Mesothelial cell of epicardium (in vitro differentiated cells): ENCODE measurements at regions not wholly inside any gene's neighbourhood (a gene's known extent, or its start where the extent isn't known, plus 50 kb on each side); places are given as distances from the start of the nearest gene placed in this dataset.
"Not testable (repeated sequence)": the region's sequence is repeated elsewhere in the genome, so short reads cannot be mapped to it uniquely, and the experiment has no call there.

Experiments used
- DNase-seq, 2 experiments: peaks; one replicate each; pipeline ENCODE4 v3.0.0; 2021; ENCODE audit warnings: low spot score in 2 of 2; ENCODE audit not compliant: unreplicated experiment in 2 of 2
- H3K27ac Mint-ChIP-seq: 2 replicates; pipeline ENCODE4 v1.8.0; 2021; ENCODE audit warnings: mixed read lengths
- H3K27me3 Mint-ChIP-seq: 2 replicates; pipeline ENCODE4 v1.8.0; 2021; ENCODE audit warnings: low read depth, mixed read lengths
- H3K36me3 Mint-ChIP-seq: 2 replicates; pipeline ENCODE4 v1.8.0; 2021; ENCODE audit warnings: mixed read lengths
- H3K4me1 Mint-ChIP-seq: 2 replicates; pipeline ENCODE4 v1.8.0; 2021; ENCODE audit warnings: mixed read lengths
- H3K4me3 Mint-ChIP-seq: 2 replicates; pipeline ENCODE4 v1.8.0; 2021; ENCODE audit warnings: mild to moderate bottlenecking, moderate library complexity, mixed read lengths
- H3K9me3 Mint-ChIP-seq: 2 replicates; pipeline ENCODE4 v1.8.0; 2021; ENCODE audit warnings: mixed read lengths
- TF ChIP-seq, protein P1 (sequence below): fragments of 200-600 bp; sonication (generic); IDR thresholded peaks from one replicate; pipeline ENCODE4 v1.5.0; 2021; ENCODE audit warnings: antibody characterized with exemption; ENCODE audit not compliant: unreplicated experiment

DNA sequence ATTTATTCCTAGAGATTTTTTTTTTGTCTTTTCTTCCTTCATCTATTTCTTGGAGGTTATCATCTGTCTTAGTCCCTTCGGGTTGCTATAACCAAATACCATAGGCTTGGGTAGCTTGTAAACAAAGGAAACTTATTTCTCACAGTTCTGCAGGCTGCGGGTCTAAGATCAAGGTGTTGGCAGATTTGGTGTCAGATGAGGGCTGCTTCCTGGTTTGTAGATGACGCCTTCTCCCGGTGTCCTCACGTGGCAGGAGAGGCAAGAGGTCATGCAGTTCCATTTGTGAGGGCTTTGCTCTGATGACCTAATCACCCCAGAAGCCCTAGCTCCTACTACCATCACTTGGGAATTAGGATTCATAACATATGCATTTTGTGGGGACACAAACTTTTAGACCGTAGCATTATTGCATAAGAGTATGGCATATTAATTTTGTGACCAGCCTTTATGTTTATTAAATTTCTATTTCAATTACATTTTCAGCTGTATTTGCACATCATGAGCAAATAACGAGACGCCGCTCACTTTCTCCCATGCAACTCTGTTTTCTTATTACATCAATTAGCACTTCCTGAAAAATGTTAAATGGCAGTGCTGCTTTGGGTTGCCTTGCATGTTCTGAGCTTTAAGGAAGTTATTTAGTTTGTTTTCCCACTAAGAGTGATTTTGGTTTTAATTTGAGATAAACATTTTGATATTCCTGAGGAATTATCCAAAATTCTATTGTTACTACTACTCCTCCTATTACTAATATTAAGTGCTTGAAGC, 246.4 kb upstream of the HDAC4 start:
- peaks cover 17% of the 10 kb centered on the region for H3K27me3 Mint-ChIP-seq
- H3K4me1 Mint-ChIP-seq, result no peaks in the 10 kb centered on the region
- TF ChIP-seq, protein P1, sequence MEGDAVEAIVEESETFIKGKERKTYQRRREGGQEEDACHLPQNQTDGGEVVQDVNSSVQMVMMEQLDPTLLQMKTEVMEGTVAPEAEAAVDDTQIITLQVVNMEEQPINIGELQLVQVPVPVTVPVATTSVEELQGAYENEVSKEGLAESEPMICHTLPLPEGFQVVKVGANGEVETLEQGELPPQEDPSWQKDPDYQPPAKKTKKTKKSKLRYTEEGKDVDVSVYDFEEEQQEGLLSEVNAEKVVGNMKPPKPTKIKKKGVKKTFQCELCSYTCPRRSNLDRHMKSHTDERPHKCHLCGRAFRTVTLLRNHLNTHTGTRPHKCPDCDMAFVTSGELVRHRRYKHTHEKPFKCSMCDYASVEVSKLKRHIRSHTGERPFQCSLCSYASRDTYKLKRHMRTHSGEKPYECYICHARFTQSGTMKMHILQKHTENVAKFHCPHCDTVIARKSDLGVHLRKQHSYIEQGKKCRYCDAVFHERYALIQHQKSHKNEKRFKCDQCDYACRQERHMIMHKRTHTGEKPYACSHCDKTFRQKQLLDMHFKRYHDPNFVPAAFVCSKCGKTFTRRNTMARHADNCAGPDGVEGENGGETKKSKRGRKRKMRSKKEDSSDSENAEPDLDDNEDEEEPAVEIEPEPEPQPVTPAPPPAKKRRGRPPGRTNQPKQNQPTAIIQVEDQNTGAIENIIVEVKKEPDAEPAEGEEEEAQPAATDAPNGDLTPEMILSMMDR, result no peak
- peaks cover 11% of the 10 kb centered on the region for H3K9me3 Mint-ChIP-seq
- H3K36me3 Mint-ChIP-seq, result no peaks in the 10 kb centered on the region
- H3K4me3 Mint-ChIP-seq, result no peak overlapping the region
- DNase-seq, result no peak
- no peak overlapping the region for H3K27ac Mint-ChIP-seq

DNA sequence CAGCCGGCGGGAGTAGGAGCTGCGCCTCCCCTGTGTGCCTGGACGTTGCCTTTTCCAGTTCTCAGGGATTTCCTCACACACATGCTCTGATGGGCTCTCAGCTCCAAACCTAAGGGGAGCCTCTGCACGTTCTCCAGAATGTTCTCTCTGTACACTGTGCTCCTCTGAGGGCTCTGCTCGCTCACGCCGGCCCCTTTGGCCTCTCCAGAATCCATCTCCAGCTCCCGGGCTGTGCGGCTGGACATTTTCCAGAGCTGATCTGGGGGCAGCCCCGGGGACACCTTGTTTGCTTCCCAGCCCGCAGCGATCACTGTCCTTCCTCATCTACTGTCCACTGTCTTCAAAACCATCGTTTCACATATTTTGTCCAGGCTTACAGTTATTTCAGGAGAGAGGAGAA, 245.4 kb upstream of the HDAC4 start:
- DNase-seq, result no peak
- H3K27me3 Mint-ChIP-seq, result peaks cover 15% of the 10 kb centered on the region
- H3K9me3 Mint-ChIP-seq, result peaks cover 11% of the 10 kb centered on the region
- no peaks in the 10 kb centered on the region for H3K36me3 Mint-ChIP-seq
- H3K27ac Mint-ChIP-seq, result no peak overlapping the region
- TF ChIP-seq, protein P1, result no peak
- H3K4me3 Mint-ChIP-seq, result no peak overlapping the region
- no peaks in the 10 kb centered on the region for H3K4me1 Mint-ChIP-seq

DNA sequence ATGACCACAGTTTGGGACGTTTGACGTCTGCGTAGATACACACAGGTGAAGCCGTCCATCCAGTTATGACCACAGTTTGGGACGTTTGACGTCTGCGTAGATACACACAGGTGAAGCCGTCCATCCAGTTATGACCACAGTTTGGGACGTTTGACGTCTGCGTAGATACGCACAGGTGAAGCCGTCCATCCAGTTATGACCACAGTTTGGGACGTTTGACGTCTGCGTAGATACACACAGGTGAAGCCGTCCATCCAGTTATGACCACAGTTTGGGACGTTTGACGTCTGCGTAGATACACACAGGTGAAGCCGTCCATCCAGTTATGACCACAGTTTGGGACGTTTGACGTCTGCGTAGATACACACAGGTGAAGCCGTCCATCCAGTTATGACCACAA, 243.8 kb upstream of the HDAC4 start:
- not testable (repeated sequence) for H3K27ac Mint-ChIP-seq, H3K4me3 Mint-ChIP-seq, DNase-seq, H3K36me3 Mint-ChIP-seq, H3K4me1 Mint-ChIP-seq
- Mint-ChIP-seq H3K27me3 (peaks cover 10% of the 10 kb centered on the region), H3K9me3 (peaks cover 11% of the 10 kb centered on the region)

DNA sequence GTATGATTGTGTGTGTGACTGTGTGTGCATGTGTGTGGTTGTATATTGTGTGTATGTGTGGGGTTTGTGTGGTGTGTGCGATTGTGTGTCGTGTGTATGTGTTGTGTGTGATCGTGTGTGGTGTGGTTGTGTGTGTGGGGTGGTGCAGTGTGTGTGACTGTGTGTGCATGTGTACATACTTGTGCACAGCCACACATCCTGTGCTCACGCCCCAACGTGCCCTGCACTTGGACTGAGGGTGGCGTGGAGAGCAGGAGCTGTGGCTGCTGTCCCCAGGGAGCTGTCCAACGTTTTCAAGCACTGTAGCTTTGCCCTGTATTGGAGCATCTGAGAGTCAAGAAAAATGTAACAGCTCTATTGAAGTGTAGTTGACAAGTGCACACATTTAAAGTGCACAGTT, 243.2 kb upstream of the HDAC4 start:
- H3K36me3 Mint-ChIP-seq, result no peaks in the 10 kb centered on the region
- no peaks in the 10 kb centered on the region for H3K4me1 Mint-ChIP-seq
- TF ChIP-seq, protein P1, result no peak
- no peak overlapping the region for H3K27ac Mint-ChIP-seq
- H3K4me3 Mint-ChIP-seq, result no peak overlapping the region
- no peak for DNase-seq
- H3K27me3 Mint-ChIP-seq, result peaks cover 7% of the 10 kb centered on the region
- peaks cover 6% of the 10 kb centered on the region for H3K9me3 Mint-ChIP-seq

DNA sequence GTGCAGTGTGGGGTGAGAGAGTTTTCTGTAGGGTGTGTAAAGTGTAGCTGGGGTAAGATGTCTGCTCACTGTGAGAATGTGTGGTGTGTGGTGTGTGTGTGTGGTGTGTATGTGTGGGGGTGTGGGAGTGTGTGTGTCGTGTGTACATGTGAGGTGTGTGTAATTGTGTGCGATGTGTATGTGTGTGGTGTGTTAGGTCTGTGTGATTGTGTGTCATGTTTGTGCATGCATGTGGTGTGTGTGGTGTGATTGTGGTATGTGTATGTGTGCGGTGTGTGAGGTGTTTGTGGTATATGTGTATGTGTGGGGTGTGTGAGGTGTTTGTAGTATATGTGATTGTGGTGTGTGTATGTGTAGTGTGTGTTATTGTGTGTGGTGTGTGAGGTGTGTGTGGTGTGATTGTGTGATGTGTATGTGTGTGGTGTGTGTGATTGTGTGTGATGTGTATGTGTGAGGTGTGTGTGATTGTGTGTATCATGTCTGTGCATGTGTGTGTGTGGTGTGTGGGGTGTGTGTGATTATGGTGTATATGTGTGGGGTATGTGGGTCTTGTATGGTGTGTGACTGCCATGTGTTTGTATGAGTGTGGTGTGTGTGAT, 241.7 kb upstream of the HDAC4 start:
- TF ChIP-seq, protein P1, result no peak
- H3K4me3 Mint-ChIP-seq, result no peak overlapping the region
- no peak for DNase-seq
- peaks cover 3% of the 10 kb centered on the region for H3K9me3 Mint-ChIP-seq
- H3K27me3 Mint-ChIP-seq, result peaks cover 8% of the 10 kb centered on the region
- H3K4me1 Mint-ChIP-seq, result no peaks in the 10 kb centered on the region
- no peaks in the 10 kb centered on the region for H3K36me3 Mint-ChIP-seq
- no peak overlapping the region for H3K27ac Mint-ChIP-seq

DNA sequence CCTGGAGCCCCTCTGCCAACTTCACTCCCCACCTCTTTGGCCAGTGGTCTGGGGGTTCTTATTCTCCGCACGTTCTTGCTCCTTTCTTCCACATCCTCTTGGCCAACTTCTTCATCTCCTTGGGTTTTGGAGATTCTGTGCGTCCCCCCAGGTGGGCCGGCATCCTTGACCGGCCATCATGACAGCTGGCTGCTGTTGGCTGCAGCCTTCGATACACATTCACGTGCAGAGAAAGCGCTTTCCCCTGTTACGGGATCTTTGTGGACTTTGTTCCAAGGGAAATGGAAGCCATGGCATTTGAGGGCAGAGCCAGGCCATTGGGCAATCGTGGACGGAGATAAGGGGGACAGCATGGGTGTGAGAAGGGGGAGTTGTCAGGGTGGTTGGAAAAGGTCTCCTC, 241.1 kb upstream of the HDAC4 start:
- H3K36me3 Mint-ChIP-seq, H3K4me3 Mint-ChIP-seq, H3K4me1 Mint-ChIP-seq, DNase-seq, H3K27ac Mint-ChIP-seq, H3K27me3 Mint-ChIP-seq, H3K9me3 Mint-ChIP-seq: not testable (repeated sequence)
